GM12878 (cell line): ENCODE measurements at regions not wholly inside any gene's neighbourhood (a gene's known extent, or its start where the extent isn't known, plus 50 kb on each side); places are given as distances from the start of the nearest gene placed in this dataset.

Source experiments
- ATAC-seq: fragments of 200-7000 bp; cut with Tn5 transposase; 3 replicates; pipeline ENCODE4 v1.9.1; 2020; ENCODE audit warnings: mild to moderate bottlenecking, moderate library complexity
- BruUV-seq: library from RNA; stranded (reverse); fragments of 400-500 nt; replicated peaks from 2 replicates; lab custom pipeline; 2021; lab: Mats Ljungman, UMichigan
- CTCF ChIA-PET: fragments of 300-600 bp; sonication (Branson Sonifier 250); formaldehyde crosslinking; extraction: SDS; loops from one replicate; lab custom pipeline; 2021; ENCODE audit warnings: inconsistent platforms; lab: Yijun Ruan, JAX
- POLR2A ChIA-PET: fragments of 350-600 bp; formaldehyde crosslinking; extraction: SDS; loops from one replicate; lab custom pipeline; 2021; ENCODE audit warnings: inconsistent platforms; lab: Charles Lee
- RAD21 ChIA-PET: fragments of 300-600 bp; sonication (Branson Sonifier 250); formaldehyde crosslinking; loops from one replicate; lab custom pipeline; 2023; ENCODE audit warnings: antibody characterized with exemption; ENCODE audit not compliant: unreplicated experiment; lab: Charles Lee
- SMC1A ChIA-PET: fragments of 300-600 bp; sonication (Branson Sonifier 250); formaldehyde crosslinking; loops from one replicate; lab custom pipeline; 2023; ENCODE audit not compliant: unreplicated experiment, uncharacterized antibody; lab: Charles Lee
- DNase-seq: peaks from one replicate; pipeline ENCODE4 v3.0.0-alpha.2; 2011; ENCODE audit warnings: low read depth, low spot score
- FAIRE-seq: peaks from 3 replicates; lab custom pipeline; 2011; peaks lifted over from hg19 to GRCh38; lab: Jason Lieb, UNC
- H2AFZ ChIP-seq: 2 replicates; pipeline ENCODE4 v1.6.0; 2011; ENCODE audit warnings: low read depth, low read length, control low read depth; ENCODE audit not compliant: control insufficient read depth
- H3K27ac ChIP-seq: 2 replicates; pipeline ENCODE4 v1.5.1; 2011; ENCODE audit warnings: control low read depth; ENCODE audit not compliant: control insufficient read depth, insufficient read depth
- H3K27me3 ChIP-seq, 2 experiments: replicated peaks in 1 of 2; 2 replicates each; pipeline versions ENCODE4 v1.6.0 to v1.6.1; 2011; ENCODE audit warnings: low read length in 1 of 2; ENCODE audit not compliant: control insufficient read depth in 2 of 2, insufficient read depth in 2 of 2
- H3K36me3 ChIP-seq, 2 experiments: 2 replicates each; pipeline ENCODE4 v1.5.1; 2011; ENCODE audit warnings: low read length in 1 of 2; ENCODE audit not compliant: control insufficient read depth in 2 of 2, insufficient read depth in 2 of 2
- H3K4me1 ChIP-seq: 2 replicates; pipeline ENCODE4 v1.6.1; 2011; ENCODE audit warnings: mild to moderate bottlenecking, low read length, moderate library complexity, mixed read lengths; ENCODE audit not compliant: control insufficient read depth, insufficient read depth
- H3K4me2 ChIP-seq: 2 replicates; pipeline ENCODE4 v1.6.0; 2011; ENCODE audit warnings: control low read depth; ENCODE audit not compliant: control insufficient read depth, insufficient read depth
- H3K4me3 ChIP-seq: fragments of 200-600 bp; sonication (generic); 2 replicates; pipeline ENCODE4 v1.5.1; 2016
- H3K79me2 ChIP-seq: 2 replicates; pipeline ENCODE4 v1.6.0; 2011; ENCODE audit warnings: low read length; ENCODE audit not compliant: control insufficient read depth, insufficient read depth
- H3K9ac ChIP-seq: 2 replicates; pipeline ENCODE4 v1.8.0; 2011; ENCODE audit warnings: low read length, control low read depth, mixed read lengths; ENCODE audit not compliant: control insufficient read depth, insufficient read depth
- H3K9me3 ChIP-seq: replicated peaks from 3 replicates; pipeline ENCODE4 v1.5.1; 2011; ENCODE audit warnings: mild to moderate bottlenecking, low read length; ENCODE audit not compliant: control insufficient read depth, insufficient read depth
- H4K20me1 ChIP-seq: 2 replicates; pipeline ENCODE4 v1.6.0; 2011; ENCODE audit not compliant: control insufficient read depth, insufficient read depth
- BCL11A ChIP-seq: IDR thresholded peaks from 2 replicates; pipeline ENCODE4 v1.6.1; 2011; ENCODE audit warnings: low read depth, low read length
- HDAC6 ChIP-seq: fragments of 200-600 bp; sonication (generic); IDR thresholded peaks from one replicate; pipeline ENCODE4 v1.8.0; 2017; ENCODE audit warnings: antibody characterized with exemption; ENCODE audit not compliant: unreplicated experiment
- LARP7 ChIP-seq: fragments of 450-650 bp; IDR thresholded peaks from 2 replicates; pipeline ENCODE4 v1.6.1; 2017; ENCODE audit warnings: mild to moderate bottlenecking
- NKRF ChIP-seq: fragments of 450-650 bp; conservative IDR thresholded peaks from 2 replicates; pipeline ENCODE4 v1.6.1; 2017; ENCODE audit warnings: mild to moderate bottlenecking, moderate library complexity
- RBBP5 ChIP-seq: fragments of 200-600 bp; sonication (generic); conservative IDR thresholded peaks from 2 replicates; pipeline ENCODE4 v1.6.1; 2016
- YY1 ChIP-seq: IDR thresholded peaks from 2 replicates; pipeline ENCODE4 v1.6.1; 2011; ENCODE audit warnings: low read depth, mild to moderate bottlenecking, low read length
- in situ Hi-C: fragments of 300-500 bp; cut with MboI; formaldehyde crosslinking; loops from 9 replicates; pipeline ENCODE4 v1.14.3; 2018; ENCODE audit warnings: mixed read lengths
- intact Hi-C: fragments of 100-400 bp; cut with micrococcal nuclease; formaldehyde crosslinking; loops from one replicate; pipeline ENCODE4 v1.14.2; 2022; ENCODE audit not compliant: unreplicated experiment
- TF ChIP-seq, protein P1 (sequence below): IDR thresholded peaks from 2 replicates; pipeline ENCODE4 v1.6.1; 2012; ENCODE audit warnings: low read length, inconsistent platforms
- TF ChIP-seq, protein P2 (sequence below): fragments of 450-650 bp; IDR thresholded peaks from 2 replicates; pipeline ENCODE4 v1.6.1; 2017; ENCODE audit warnings: antibody characterized with exemption, mild to moderate bottlenecking, moderate library complexity

DNA sequence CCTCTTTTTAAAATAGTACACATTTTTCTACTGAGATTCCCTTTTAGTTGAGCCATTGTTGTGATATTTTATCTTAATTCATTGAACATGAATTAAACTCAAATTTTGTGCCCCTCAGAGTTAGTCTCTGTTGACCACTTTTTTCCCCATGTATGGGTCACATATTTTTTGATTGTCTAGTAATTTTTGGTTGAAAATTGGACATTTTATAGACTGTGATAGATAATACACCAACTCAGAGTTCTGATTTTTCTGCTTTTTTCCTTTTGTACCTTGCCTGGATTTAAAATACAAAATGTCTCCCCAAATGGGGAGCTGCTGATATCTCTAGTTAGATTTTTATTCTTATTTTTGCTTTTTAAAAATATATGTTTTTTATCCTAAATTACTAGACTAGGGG, 291.8 kb upstream of the CITED2 start:
- no peaks in the 10 kb centered on the region for H4K20me1 ChIP-seq
- no peak overlapping the region for H3K9ac ChIP-seq
- no peaks in the 10 kb centered on the region for H3K36me3 ChIP-seq
- no TSS peak for BruUV-seq
- ChIA-PET CTCF (no interaction called here), SMC1A (interaction anchor here (0.7 kb wide), 1 partner anchor 102 kb away, joined by 4 read pairs; no protein-coding TSS in a partner anchor), POLR2A (no interaction called here), RAD21 (no interaction called here)
- no peak overlapping the region for H3K4me3 ChIP-seq
- no peak for FAIRE-seq
- ATAC-seq: no peak
- H3K79me2 ChIP-seq: no peaks in the 10 kb centered on the region
- intact Hi-C loops: no loop called here
- H3K4me1 ChIP-seq: no peaks in the 10 kb centered on the region
- H2AFZ ChIP-seq: no peak overlapping the region
- H3K4me2 ChIP-seq: no peak overlapping the region
- H3K27ac ChIP-seq: no peak overlapping the region
- no peaks in the 10 kb centered on the region for H3K27me3 ChIP-seq
- TF ChIP-seq BCL11A (no peak), YY1 (no peak), RBBP5 (no peak), HDAC6 (no peak), NKRF (no peak), LARP7 (no peak)
- TF ChIP-seq, protein P1, sequence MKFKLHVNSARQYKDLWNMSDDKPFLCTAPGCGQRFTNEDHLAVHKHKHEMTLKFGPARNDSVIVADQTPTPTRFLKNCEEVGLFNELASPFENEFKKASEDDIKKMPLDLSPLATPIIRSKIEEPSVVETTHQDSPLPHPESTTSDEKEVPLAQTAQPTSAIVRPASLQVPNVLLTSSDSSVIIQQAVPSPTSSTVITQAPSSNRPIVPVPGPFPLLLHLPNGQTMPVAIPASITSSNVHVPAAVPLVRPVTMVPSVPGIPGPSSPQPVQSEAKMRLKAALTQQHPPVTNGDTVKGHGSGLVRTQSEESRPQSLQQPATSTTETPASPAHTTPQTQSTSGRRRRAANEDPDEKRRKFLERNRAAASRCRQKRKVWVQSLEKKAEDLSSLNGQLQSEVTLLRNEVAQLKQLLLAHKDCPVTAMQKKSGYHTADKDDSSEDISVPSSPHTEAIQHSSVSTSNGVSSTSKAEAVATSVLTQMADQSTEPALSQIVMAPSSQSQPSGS: no peak
- TF ChIP-seq, protein P2, sequence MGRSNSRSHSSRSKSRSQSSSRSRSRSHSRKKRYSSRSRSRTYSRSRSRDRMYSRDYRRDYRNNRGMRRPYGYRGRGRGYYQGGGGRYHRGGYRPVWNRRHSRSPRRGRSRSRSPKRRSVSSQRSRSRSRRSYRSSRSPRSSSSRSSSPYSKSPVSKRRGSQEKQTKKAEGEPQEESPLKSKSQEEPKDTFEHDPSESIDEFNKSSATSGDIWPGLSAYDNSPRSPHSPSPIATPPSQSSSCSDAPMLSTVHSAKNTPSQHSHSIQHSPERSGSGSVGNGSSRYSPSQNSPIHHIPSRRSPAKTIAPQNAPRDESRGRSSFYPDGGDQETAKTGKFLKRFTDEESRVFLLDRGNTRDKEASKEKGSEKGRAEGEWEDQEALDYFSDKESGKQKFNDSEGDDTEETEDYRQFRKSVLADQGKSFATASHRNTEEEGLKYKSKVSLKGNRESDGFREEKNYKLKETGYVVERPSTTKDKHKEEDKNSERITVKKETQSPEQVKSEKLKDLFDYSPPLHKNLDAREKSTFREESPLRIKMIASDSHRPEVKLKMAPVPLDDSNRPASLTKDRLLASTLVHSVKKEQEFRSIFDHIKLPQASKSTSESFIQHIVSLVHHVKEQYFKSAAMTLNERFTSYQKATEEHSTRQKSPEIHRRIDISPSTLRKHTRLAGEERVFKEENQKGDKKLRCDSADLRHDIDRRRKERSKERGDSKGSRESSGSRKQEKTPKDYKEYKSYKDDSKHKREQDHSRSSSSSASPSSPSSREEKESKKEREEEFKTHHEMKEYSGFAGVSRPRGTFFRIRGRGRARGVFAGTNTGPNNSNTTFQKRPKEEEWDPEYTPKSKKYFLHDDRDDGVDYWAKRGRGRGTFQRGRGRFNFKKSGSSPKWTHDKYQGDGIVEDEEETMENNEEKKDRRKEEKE: no peak
- in situ Hi-C loops: no loop called here
- DNase-seq: no peak
- no peaks in the 10 kb centered on the region for H3K9me3 ChIP-seq
